HG03066 (cell line): ENCODE measurements at regions not wholly inside any gene's neighbourhood (a gene's known extent, or its start where the extent isn't known, plus 50 kb on each side); places are given as distances from the start of the nearest gene placed in this dataset.

Experiments
- ATAC-seq: cut with Tn5 transposase; IDR thresholded peaks from one replicate; pipeline ENCODE4 v1.9.1; 2021; ENCODE audit warnings: low read depth; ENCODE audit not compliant: unreplicated experiment

- ATAC-seq = no peak
Observed at GRCh38 chr18:78595453-78595852, 384.2 kb upstream of the SALL3 start.

DNA sequence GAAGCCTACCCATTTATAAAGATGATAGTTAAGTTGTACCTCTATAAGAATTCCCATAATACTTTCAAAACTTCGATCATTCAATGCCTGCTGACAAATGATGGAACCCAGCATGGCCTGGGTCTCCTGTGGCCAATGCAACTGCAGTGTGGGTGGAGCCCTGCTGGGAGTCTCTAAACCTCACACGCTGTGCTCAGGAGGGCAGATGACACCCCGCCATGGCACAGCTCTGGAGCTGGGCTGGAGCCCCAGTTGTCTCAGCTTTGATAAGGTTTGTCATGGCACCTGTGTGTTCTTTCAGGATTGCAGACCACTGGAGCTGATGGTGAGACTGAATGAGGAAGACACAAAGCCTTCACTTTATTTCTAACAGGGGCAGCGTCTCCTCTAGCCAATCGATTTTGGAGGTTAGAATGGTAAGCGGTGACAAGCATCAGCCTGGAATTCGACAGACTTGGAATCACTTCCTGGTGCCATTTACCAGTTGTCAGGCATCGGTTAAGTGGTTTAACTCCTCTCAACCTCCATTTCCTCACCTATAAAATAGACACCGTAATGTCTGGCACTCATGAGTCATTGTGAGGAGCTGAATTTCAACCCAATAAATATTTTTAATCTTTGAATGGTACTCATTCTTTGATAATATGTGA, 383.6 kb upstream of the SALL3 start:
- no peak for ATAC-seq

- ATAC-seq = no peak
Observed at GRCh38 chr18:78596794-78597345, 382.7 kb upstream of the SALL3 start.

DNA sequence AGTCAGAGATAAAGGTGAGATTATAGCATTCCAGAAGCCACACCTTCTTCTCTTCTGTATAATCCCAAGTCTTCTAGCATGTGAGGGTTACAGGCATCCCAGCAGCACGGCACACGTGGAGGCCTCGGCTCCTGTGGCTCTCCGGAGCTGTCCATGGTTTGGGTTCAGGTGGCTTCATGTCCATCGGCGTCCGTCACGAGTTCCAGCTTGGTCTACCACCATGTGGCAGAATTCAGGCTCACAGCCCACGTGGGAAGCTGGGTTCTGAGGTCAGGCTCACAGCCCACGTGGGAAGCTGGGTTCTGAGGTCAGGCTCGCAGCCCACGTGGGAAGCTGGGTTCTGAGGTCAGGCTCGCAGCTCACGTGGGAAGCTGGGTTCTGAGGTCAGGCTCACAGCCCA, 378.3 kb upstream of the SALL3 start:
- no peak for ATAC-seq

DNA sequence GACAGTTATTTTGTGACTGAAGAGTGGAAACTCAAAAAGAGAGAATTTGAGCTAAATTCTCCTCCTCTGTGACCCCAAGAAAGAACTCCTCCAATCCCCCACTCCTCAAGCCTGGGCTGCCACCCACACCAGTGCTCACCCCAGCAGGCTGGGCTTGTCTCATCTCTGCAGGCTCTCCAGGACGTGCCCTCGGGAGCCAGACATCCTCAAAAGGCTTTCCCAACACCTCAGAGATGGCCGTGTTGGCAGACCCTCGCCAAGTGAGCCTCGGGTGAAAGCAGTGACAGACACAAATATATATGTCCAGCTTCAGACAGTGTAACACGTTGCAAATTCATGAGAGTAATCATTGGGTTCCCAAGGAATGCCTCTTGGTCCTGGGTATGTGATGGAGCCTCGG, 377.7 kb upstream of the SALL3 start:
- no peak for ATAC-seq

GRCh38 chr18:78602430-78602829, 377.2 kb upstream of the SALL3 start:
- ATAC-seq = no peak

DNA sequence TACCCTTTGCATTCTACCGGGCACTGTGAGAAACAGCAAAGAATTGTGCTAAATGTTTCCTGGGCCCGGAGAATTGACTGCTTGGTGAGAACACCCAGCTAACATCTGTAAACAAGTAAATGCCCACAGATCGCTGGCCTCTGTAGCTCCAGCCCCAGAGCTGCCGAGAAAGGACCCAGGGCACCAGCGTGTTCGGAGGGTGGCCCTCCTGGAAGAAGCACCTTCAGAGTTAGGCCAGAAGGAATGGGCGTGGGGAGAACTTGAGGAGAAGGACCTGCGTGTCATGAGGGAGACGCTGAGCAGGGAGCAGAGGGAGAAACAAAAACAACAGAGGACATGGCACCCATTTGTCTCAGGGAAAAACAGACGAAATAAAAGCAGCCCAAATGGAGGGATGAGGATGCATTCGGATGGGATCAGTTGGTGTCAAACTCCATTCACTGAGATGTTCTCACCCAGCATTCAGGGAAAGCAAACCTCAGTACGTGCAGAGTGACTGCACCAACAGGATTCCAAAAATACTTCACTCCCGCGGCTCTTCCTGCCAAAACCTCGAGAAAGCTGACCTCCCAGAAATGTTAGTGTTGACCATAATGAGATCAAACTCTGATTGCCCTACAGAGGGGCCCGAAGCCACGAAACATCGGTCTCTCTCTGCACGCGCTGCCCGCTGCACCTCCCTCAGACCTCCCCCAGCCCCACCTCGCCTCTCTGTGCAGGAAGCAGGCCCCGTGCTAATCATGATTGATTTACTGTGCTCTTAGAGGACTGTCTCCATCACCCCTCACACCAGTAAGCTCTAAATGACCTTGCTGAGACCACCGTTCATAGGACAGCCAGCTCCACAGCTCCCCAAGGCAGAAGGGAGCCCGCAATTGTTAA, 376.3 kb upstream of the SALL3 start:
- no peak for ATAC-seq

DNA sequence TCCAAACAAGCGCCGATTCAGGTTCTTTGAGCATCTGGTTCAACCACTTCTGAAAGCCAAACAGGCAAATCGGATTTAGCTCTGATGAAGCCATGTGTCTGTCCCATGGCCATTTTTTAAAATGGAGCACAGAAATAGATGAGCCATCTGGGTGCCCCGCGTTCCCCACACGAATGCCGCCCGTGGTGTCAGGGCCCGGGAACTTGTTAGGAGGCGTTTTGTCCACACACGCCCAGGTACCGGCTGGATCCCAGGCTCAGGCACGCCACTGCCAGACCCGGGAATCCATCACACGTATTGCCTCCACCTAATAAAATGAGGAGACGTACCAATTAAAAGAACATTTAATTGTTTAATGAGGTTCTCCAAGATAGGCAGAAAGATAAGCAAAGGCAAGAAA, 374.4 kb upstream of the SALL3 start:
- no peak for ATAC-seq

DNA sequence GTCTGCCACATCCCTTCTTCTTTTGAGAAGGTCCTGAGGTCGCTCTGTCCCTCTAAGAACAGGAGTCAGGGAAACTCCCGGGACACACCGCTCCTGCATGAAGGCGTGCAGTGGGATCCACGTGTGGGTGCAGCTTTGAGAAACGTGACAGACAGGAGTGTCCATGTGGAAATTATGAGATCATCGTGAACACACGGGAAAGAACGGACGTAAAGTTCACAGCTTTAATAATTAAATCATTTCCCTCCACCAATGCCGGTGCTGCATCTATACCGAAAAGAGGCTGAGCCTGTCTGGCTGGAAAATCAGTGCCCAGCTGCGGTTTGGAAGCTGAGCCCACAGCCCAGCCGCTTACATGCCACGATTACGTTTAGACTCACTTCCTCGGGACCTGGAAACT, 372.4 kb upstream of the SALL3 start:
- ATAC-seq = no peak

DNA sequence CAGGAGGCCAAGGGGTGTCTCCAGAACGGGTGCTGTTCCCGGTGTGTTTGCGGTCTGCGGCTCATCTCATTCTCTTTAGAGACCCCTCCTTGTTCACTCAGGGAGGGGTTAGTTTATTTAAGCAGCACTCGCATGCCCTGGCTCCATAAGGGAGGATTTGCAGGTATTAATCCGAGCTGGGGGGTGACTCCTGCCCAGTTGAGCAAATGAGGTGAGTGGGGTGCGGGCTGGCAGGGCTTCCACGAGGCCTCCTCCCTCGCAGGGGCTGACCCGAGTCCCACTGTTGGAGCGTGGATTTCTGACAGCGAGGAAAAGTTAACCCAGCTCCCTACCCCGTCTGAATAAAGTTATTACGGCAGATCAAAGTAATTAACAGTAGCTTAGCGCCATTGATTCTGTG, 371.8 kb upstream of the SALL3 start:
- no peak for ATAC-seq

DNA sequence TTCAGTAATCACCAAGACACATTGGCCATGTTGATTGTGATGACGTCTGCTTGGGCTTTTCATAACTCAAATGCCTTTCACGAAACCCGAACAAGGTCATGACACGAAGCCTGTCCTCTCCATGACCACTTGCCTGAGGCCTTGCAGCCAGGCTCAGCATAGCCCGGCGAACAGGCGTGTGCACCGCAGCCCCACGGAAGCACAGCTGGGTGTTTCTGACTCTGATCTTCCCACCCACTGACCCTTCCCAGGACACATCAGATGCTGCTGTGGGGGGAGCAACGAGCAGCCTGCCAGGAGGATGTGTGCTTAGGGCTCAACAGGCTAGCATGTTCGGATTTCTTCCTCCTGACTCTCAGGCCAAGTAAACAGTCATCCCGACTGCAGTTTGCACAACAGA, 369.4 kb upstream of the SALL3 start:
- ATAC-seq = no peak

DNA sequence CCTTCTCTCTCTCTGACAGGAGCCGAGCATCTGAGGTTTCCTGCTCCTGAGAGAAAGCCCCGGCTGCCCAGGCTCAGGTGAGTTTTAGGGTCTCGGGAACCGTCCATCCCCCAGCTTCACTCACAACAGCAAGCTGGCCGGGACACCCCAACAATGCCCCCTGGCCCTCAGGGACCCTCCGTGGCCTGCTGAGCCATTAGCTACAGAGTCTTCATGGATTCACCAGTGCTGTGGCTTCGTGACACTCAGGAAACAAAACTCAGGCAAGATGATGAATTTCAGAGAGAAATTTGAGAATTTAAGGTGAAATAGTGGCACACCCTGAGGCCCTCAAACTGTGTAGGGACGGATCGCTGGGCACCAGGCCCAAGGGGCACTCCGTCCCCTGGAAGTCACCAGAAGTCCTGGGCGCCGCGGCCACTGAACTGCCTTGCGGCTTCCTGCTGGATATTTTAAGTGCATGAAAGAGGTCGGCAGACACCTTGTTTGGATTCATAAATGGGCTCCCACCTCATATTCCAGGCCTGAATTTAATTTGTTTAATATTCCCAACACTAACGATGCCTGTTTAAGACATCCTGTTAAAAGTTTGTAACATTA, 368.3 kb upstream of the SALL3 start:
- ATAC-seq = no peak

DNA sequence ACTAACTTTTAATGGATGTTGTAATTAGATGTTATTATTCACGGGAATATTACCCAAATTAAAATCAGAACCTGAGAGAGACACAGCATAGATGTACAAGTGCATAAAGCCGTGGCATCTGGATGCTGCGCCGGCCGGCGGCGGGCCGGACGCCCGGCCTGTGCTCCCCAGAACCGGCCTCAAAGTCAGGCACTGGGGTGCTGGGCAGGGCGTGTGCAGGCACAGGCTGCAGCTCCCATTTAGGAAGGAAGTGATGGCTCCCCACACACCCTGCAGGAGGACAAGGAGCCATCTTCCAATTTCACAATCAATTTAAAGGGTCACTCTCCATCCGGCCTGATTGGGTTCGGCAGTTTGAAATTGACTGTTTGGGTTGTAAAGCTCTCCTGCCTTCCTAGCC, 367.7 kb upstream of the SALL3 start:
- no peak for ATAC-seq

DNA sequence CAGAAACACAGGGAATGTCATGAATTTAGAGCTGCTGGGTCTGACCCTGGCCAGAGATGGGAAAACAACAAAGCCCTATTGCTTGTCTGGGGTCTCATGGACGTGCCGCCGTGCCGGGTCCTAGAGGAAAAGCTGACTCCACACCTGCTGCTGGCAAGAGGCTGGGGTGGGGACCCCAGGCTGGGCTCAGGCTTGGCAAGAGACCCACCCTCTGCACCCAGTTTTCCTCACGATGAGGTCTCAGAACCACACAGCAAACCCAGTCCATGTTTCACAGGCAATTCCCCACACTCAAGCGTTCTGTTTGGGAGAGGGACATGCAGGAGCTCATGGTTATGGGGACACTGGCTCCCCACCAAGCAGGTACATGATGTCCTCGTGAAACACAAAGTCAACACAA, 367.3 kb upstream of the SALL3 start:
- ATAC-seq = no peak

DNA sequence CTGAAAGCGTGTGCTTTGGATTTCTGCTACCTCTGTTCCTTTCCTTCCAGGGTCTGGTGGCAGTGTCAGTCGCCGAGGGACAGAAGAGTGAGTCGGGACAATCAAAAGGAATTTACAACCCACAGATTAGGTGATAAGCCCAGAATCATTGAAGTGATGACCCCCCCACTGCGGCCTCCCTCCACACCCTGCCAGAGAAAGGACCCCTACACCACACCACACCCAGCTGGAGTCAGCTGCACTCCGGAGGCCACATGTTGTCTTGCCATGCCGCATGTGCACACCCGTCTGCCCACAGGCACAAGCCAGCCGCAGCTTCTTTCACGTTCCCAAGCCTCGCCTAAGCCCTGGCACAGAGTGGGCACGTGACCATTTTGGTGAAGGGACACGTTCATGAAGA, 366.8 kb upstream of the SALL3 start:
- no peak for ATAC-seq

- ATAC-seq = no peak
Observed at GRCh38 chr18:78618726-78619125, 360.9 kb upstream of the SALL3 start.

GRCh38 chr18:78619854-78620253, 359.8 kb upstream of the SALL3 start:
- ATAC-seq = no peak

- ATAC-seq = no peak
Observed at GRCh38 chr18:78620326-78620725, 359.3 kb upstream of the SALL3 start.

GRCh38 chr18:78621141-78621755, 358.4 kb upstream of the SALL3 start:
- ATAC-seq = no peak

DNA sequence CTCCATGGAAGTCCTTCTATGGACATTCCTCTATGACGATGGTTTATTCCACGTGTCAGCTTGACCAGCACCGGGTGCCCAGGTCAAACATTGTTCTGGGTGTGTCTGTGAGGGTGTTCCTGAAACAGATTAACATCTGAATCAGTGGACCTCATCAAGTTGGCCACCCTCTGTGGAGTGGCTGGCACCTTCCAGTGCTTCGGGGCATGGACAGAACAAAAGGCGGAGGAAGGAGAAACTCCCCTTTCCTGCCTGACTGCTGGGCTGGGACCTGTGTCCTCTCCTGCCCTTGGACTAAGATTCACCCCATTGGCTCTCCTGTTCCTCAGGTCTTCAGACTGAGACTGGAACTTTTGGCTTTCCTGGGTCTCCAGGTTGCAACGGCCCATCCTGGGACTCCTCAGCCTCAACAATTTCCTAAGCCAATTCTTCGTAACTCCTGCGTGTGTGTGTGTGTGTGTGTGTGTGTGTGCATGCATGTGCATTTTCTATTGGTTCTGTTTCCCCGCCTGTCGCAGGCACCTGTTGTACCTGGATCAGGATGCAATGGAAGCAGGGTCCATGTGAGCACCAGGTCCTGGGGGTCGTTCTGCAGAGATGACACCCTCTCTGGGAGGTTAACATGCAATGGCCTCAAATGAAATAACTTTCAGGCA, 357.2 kb upstream of the SALL3 start:
- ATAC-seq = no peak
